ENCODE measurements at regions not wholly inside any gene's neighbourhood (a gene's known extent, or its start where the extent isn't known, plus 50 kb on each side); places are given as distances from the start of the nearest gene placed in this dataset.
"Not testable (repeated sequence)": the region's sequence is repeated elsewhere in the genome, so short reads cannot be mapped to it uniquely, and the experiment has no call there.

DNA sequence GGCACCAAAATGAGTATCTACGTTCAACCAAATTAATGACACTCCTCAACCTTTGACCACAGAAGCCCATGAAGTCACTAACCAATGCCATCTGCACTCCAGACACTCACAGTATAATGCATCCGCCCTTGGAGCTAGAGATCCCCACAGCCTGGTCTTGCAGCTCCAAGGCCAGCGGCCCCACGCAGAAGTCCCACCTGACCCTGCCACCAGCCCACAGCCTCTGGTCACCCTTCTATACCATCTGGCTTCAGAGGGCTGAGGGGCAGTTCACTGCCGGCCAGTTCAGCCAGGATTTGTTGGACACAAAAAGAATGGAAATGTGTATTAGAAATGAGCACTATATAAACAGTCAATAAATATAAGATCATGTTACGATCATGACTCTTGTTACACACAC, 211.2 kb downstream of the RRAGC start:
- TF ChIP-seq, protein P1, sequence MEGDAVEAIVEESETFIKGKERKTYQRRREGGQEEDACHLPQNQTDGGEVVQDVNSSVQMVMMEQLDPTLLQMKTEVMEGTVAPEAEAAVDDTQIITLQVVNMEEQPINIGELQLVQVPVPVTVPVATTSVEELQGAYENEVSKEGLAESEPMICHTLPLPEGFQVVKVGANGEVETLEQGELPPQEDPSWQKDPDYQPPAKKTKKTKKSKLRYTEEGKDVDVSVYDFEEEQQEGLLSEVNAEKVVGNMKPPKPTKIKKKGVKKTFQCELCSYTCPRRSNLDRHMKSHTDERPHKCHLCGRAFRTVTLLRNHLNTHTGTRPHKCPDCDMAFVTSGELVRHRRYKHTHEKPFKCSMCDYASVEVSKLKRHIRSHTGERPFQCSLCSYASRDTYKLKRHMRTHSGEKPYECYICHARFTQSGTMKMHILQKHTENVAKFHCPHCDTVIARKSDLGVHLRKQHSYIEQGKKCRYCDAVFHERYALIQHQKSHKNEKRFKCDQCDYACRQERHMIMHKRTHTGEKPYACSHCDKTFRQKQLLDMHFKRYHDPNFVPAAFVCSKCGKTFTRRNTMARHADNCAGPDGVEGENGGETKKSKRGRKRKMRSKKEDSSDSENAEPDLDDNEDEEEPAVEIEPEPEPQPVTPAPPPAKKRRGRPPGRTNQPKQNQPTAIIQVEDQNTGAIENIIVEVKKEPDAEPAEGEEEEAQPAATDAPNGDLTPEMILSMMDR (IDR thresholded peaks at IDR 0.05; ENCODE audit: low read depth, low read length): no peak
- H3K4me3 ChIP-seq (ENCODE audit: low read depth, low read length): no peak overlapping the region

DNA sequence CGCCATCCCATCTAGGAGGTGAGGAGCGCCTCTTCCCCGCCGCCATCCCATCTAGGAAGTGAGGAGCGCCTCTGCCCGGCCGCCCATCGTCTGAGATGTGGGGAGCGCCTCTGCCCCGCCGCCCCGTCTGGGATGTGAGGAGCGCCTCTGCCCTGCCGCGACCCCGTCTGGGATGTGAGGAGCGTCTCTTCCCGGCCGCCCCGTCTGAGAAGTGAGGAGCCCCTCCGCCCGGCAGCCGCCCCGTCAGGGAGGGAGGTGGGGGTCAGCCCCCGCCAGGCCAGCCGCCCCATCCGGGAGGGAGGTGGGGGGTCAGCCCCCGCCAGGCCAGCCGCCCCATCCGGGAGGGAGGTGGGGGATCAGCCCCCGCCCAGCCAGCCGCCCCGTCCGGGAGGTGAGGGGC, 212.2 kb downstream of the RRAGC start:
- not testable (repeated sequence) for H3K4me3 ChIP-seq (ENCODE audit: low read depth, low read length)

DNA sequence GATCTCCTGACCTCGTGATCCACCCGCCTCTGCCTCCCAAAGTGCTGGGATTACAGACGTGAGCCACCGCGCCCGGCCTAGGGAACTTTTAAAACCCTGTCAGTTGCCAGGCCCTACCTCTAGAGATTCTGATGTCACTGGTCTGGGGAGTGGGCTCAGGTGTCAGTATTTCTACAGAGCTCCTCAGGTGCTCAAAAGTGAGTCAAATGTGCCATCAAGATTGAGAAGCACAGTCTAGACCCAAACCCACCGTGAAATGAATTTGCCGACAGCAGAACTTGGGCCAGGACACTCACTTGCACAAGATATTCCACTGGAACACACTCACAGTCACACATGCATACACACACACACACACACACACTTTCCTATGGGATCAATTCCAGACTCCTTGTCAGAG, 215.5 kb downstream of the RRAGC start:
- TF ChIP-seq, protein P1 (IDR thresholded peaks at IDR 0.05; ENCODE audit: low read depth, low read length): no peak
- H3K4me3 ChIP-seq (ENCODE audit: low read depth, low read length): no peak overlapping the region

DNA sequence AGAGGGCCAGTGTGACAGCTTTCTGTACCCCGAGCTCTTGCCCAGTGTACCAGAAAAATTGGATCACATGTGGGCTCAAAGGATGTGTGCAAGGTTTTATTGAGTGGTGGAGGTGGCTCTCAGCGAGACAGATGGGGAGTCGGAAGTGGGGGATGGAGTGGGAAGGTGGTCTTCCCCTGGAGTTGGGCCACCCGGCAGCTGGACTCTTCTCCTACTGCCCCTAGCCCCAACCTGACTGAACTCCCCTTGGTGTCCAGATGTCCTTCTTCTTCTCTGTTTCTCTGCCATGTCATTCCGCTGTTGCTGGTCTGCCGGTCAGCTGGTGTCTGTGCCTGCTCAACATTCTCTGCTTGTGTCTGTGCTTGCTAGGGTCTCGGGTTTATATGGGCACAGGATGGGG, 217.9 kb downstream of the RRAGC start:
- H3K4me3 ChIP-seq (ENCODE audit: low read depth, low read length): no peak overlapping the region
- TF ChIP-seq, protein P1 (IDR thresholded peaks at IDR 0.05; ENCODE audit: low read depth, low read length): no peak

DNA sequence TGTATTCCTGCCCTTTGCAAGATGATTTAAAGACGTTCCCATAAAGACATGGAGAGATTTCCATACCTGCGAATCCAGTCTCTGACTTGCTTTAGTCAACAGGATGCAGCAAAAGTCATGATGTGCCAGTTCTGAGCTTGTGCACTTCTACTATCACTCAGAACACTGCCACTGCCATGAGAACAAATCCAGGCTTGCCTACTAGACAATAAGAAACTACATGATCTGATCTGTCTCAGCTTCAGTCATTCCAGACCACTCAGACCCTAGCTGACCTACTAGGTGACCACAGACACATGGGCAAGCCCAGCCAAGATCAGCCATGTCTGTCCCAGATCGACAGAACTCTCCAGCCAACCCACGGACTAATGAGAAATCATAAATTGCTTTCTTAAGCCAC, 219.2 kb downstream of the RRAGC start:
- TF ChIP-seq, protein P1 (IDR thresholded peaks at IDR 0.05; ENCODE audit: low read depth, low read length): no peak
- H3K4me3 ChIP-seq (ENCODE audit: low read depth, low read length): no peak overlapping the region

DNA sequence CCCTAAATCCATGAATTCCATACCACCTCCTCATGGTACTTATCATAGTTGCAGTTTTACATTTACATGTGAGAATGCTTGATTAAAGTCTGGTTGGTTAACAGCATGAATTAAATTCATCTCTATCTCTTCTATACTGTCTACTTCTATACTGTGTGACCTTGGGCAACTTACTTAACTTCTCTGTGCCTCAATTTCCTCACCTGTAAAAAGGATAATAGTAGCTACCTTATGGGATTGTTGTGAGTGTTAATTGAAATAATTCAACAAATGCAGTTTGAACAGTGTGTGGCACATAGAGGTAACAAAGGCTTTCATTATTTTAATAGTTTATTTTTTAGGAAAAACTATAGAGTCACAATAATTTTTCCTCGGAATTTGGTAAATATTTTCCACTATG, 231.3 kb downstream of the RRAGC start:
- H3K4me3 ChIP-seq (ENCODE audit: low read depth, low read length): no peak overlapping the region

DNA sequence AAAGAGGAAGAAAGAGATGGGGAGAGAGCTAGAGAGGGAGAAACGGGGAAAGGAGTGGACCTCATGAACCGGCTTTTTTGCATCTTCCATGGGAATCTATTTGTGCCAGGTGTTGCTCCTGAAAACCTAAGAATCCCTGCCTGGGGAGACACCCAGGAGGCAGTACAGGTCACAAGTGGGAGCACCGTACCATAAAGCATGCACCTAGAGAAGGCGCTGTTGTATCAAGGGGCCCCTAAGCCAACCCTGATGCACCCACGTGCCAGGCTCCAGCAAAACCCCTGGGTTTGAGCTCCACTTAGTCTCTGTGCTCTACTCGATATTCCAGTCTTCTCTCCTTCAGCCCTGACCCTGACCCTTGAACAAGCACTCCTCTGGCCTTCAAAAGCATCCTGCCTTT, 233.6 kb downstream of the RRAGC start:
- TF ChIP-seq, protein P1 (IDR thresholded peaks at IDR 0.05; ENCODE audit: low read depth, low read length): no peak
- no peak overlapping the region for H3K4me3 ChIP-seq (ENCODE audit: low read depth, low read length)

More for the DNA sequence above, 231.3 kb downstream of the RRAGC start:
- TF ChIP-seq, protein P1 (IDR thresholded peaks at IDR 0.05; ENCODE audit: low read depth, low read length): no peak

DNA sequence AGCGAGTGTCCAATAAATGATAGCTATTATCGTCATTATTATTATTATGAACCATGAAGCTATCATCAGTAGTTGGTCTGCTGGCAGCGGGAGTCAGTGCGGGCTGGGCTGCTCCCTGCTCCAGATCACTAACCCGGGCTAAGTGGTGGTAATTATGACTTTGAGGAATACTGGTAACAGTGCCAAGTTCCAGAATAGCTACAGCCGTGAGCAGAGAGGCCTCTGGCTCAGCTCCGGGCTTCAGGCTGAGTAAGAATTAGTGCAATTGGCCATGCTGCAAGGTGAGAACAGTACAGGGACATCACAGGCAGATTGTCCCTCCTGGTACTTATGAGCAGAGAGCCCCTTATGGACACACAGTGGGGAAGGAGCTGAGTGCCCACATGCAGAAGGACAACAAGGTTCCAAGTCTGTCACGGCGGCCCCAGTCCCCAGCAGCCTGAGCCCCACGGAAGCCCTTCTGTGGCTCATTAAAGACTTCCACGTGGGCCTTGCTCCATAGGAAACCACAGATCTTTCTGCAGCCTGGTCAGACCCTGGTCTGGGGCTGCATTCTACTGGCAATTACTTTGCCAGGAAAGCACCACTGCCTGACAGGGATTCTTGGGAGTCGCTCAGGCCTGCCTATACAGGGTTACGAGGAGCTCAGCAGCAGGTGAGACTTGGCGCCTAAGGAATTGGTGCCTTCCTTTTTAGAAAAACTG, 235.1 kb downstream of the RRAGC start:
- no peak overlapping the region for H3K4me3 ChIP-seq (ENCODE audit: low read depth, low read length)
- TF ChIP-seq, protein P1 (IDR thresholded peaks at IDR 0.05; ENCODE audit: low read depth, low read length): no peak

Data from WI38 (cell line).